ENCODE measurements at regions not wholly inside any gene's neighbourhood (a gene's known extent, or its start where the extent isn't known, plus 50 kb on each side); places are given as distances from the start of the nearest gene placed in this dataset.

DNA sequence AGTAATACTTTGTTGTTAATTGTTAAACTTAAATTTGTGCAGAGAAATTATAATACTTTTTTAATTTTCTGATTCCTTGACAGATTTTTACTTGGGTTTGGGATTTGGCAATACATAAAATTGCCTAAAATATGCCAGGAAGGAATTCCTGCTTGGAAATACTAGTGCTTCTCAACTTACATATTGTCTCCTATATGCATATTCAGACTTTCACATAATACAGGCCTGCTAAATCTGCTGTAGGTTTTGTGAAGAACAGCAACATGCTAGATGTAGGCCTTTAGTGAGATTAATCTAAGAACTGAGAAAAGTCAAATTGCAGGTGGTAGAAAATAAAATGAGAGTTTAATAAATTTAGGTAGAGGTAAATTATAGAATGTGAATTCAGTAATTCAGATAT is 468.5 kb upstream of the MIS18BP1 start:
- TF ChIP-seq, protein P1, sequence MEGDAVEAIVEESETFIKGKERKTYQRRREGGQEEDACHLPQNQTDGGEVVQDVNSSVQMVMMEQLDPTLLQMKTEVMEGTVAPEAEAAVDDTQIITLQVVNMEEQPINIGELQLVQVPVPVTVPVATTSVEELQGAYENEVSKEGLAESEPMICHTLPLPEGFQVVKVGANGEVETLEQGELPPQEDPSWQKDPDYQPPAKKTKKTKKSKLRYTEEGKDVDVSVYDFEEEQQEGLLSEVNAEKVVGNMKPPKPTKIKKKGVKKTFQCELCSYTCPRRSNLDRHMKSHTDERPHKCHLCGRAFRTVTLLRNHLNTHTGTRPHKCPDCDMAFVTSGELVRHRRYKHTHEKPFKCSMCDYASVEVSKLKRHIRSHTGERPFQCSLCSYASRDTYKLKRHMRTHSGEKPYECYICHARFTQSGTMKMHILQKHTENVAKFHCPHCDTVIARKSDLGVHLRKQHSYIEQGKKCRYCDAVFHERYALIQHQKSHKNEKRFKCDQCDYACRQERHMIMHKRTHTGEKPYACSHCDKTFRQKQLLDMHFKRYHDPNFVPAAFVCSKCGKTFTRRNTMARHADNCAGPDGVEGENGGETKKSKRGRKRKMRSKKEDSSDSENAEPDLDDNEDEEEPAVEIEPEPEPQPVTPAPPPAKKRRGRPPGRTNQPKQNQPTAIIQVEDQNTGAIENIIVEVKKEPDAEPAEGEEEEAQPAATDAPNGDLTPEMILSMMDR (conservative IDR thresholded peaks at IDR 0.05): no peak
- no peak for TF ChIP-seq ZFX (IDR thresholded peaks at IDR 0.05)
- no peak overlapping the region for H3K27ac ChIP-seq

DNA sequence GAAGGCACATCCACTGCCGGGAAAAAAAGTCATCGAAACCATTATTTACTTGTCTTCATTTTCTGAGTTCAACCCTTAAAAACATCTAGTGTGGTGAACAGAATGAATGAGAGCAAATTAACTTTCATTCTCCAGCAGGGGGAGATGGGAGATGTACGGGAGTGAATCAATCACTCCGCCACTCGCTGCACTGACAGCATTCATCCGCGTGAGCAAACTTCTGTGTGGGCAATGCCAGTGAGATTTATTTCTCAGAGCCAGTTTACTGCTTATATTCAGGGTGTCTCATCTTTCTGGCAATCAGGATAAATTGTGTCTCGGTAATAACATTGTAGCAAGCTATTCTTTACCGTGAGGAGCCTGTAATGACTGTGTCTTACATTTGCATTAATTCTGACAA is 463.6 kb upstream of the MIS18BP1 start:
- H3K27ac ChIP-seq: no peak overlapping the region
- TF ChIP-seq, protein P1 (conservative IDR thresholded peaks at IDR 0.05): peak; percentile 75
- TF ChIP-seq ZFX (IDR thresholded peaks at IDR 0.05): no peak

DNA sequence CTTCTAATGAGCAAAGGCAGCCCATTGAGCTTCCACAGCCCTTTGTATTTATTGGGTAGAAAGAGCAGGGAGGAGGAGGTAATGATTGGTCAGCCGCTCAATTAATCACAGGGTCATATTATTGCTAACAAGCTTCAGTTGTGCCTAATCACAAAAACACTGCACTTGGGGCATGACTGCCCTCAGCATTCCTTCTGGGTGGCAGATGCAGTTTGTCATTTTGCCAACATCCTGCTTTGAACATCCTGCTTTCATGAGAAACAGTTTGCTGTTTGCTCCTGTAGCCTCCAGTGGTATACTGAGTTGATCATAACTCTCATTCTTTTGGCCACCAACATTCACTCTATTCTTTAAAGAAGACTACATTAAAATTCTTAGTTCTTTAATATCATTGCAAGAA is 462.9 kb upstream of the MIS18BP1 start:
- TF ChIP-seq ZFX (IDR thresholded peaks at IDR 0.05): no peak
- TF ChIP-seq, protein P1 (conservative IDR thresholded peaks at IDR 0.05): no peak

DNA sequence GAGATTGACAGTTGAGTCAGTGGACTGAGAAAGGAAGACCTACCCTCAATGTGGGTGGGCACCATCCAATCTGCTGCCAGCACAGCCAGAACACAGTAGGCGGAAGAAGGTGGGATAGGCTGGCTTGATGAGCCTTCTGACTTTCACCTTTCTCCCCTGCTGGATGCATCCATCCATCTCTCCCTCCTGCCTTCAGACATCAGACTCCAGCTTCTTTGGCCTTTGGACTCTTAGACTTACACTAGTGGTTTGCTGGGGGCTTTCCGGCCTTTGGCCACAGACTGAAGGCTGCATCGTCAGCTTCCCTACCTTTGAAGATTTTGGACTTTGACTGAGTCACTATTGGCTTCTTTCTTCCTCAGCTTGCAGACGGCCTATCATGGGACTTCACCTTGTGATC is 456.5 kb upstream of the MIS18BP1 start:
- no peak overlapping the region for H3K27ac ChIP-seq
- no peak for TF ChIP-seq ZFX (IDR thresholded peaks at IDR 0.05)
- TF ChIP-seq, protein P1 (conservative IDR thresholded peaks at IDR 0.05): no peak

More for the DNA sequence above, 462.9 kb upstream of the MIS18BP1 start:
- no peak overlapping the region for H3K27ac ChIP-seq

DNA sequence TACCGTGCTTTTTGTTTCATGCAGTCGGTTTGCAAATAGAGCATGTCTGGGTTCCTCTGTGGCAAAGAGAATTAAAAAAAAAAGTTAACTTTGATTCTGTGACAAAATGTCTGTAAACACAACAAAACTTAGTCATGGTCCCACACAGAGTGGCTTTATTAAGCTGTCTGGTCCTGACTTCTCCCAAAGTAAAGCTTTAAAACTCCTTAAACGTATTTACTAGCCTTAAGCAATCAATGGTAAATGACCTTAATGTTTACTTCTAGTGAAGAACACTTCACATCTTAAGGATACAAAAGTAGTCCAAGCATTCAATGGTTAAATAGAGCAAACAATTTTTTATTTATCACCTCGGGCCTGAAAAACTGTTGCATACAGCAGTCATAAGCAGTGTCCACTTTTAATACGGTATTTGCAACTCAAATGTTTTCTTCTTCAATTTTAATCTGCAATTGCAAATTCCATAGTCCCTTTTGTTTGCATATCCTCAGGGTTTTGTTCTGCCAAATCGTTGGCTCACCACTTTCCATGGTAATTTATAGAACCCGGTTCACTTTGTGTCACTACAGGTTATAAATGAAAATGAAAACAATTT is 453.0 kb upstream of the MIS18BP1 start:
- no peak for TF ChIP-seq ZFX (IDR thresholded peaks at IDR 0.05)
- TF ChIP-seq, protein P1 (conservative IDR thresholded peaks at IDR 0.05): no peak
- no peak overlapping the region for H3K27ac ChIP-seq

DNA sequence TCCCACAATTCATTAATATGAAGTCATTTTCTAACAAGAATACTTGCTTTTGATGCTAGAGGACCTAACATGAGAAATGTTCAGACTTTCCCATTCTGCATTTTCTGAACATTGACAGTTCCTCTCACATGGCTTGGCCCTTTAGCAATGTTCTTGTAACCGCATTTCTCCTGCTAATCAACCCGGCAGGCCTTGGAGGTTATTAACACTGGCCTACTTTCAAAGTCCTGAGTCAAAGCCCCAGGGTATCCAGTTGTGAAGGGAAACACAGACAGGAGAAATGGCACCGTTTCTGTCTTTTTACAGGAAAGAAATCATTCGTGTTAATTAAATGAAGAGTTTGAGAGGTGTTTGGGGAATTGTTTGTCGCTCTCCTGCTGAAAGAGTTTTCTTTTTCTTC is 446.5 kb upstream of the MIS18BP1 start:
- H3K27ac ChIP-seq: no peak overlapping the region
- TF ChIP-seq, protein P1 (conservative IDR thresholded peaks at IDR 0.05): no peak
- TF ChIP-seq ZFX (IDR thresholded peaks at IDR 0.05): no peak

DNA sequence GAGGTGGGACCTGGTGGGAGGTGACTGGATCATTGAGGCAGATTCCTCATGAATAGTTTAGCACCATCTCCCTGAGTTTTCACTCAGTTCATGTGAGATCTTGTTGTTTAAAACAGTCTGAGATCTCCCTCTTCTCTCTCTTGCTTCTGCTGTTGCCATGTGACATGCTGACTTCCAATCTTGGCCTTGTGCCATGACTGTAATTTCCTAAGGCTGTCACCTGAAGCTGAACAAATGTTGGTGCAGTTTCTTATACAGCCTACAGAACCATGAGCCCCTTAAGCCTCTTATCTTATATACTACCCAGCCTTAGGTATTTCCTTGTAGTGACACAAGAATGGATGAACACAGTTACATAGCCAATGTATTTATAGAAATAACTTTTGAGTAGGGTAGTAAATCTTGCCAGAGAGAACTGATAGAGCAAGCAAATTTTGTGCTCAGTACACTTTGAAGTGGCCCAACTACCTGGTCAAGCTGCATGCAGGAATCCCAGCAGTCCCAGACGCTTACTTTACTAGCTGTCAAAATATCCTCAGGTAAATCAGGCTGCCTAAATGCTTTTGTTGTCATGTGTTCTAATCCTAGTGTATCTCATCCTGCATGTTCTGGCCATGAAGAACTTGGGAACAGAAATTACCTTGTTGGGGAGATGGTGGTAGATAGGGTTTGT is 445.6 kb upstream of the MIS18BP1 start:
- TF ChIP-seq, protein P1 (conservative IDR thresholded peaks at IDR 0.05): no peak
- TF ChIP-seq ZFX (IDR thresholded peaks at IDR 0.05): no peak
- H3K27ac ChIP-seq: no peak overlapping the region

Data from C4-2B (cell line).